Left ventricle myocardium inferior (tissue), 1 donor: ENCODE measurements at regions not wholly inside any gene's neighbourhood (a gene's known extent, or its start where the extent isn't known, plus 50 kb on each side); places are given as distances from the start of the nearest gene placed in this dataset.
"Not testable (repeated sequence)": the region's sequence is repeated elsewhere in the genome, so short reads cannot be mapped to it uniquely, and the experiment has no call there.

ENCODE experiments used
- DNase-seq: peaks from one replicate; pipeline ENCODE4 v3.0.0-alpha.2; 2020
- H3K27ac ChIP-seq: fragments of 200-600 bp; replicated peaks from 2 replicates; pipeline ENCODE4 v1.8.0; 2021
- H3K27me3 ChIP-seq: fragments of 200-600 bp; 2 replicates; pipeline ENCODE4 v1.8.0; 2021; ENCODE audit warnings: low read depth
- H3K36me3 ChIP-seq: fragments of 200-600 bp; 2 replicates; pipeline ENCODE4 v1.8.0; 2021
- H3K4me1 ChIP-seq: fragments of 200-600 bp; 2 replicates; pipeline ENCODE4 v1.8.0; 2021
- H3K4me3 ChIP-seq: fragments of 200-600 bp; 2 replicates; pipeline ENCODE4 v1.8.0; 2021; ENCODE audit warnings: mild to moderate bottlenecking, moderate library complexity
- H3K9me3 ChIP-seq: fragments of 200-600 bp; replicated peaks from 2 replicates; pipeline ENCODE4 v1.8.0; 2021
- intact Hi-C: fragments of 100-400 bp; cut with micrococcal nuclease; formaldehyde crosslinking; loops from one replicate; pipeline ENCODE4 v1.11.0; 2022
- TF ChIP-seq, protein P1 (sequence below): fragments of 200-600 bp; IDR thresholded peaks from 2 replicates; pipeline ENCODE4 v1.8.0; 2021; ENCODE audit warnings: antibody characterized with exemption, mild to moderate bottlenecking, borderline replicate concordance
- donor health status: DM: no; HTN: yes; CAD: no; lungs with severe emphysema.

DNA sequence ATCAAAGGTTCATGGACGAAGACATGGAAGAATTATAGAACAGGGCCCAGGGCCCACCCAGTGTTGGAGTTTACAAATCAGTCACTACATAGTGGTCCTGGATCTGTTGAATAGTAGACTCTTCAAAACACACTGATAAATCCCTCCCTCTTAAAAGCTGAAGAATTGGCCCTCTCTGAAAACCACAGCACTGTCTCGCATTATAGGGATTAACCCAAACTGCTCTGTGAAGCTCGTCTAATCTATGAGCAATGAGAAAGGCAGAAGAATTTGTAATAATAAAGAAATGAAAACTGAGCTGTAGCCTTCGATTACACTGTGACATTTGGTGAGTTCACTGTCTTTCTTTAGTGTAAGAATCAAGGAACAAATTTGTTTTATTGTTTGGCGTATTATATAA, 92.5 kb upstream of the ZFP42 start:
- H3K4me1 ChIP-seq: no peaks in the 10 kb centered on the region
- TF ChIP-seq, protein P1, sequence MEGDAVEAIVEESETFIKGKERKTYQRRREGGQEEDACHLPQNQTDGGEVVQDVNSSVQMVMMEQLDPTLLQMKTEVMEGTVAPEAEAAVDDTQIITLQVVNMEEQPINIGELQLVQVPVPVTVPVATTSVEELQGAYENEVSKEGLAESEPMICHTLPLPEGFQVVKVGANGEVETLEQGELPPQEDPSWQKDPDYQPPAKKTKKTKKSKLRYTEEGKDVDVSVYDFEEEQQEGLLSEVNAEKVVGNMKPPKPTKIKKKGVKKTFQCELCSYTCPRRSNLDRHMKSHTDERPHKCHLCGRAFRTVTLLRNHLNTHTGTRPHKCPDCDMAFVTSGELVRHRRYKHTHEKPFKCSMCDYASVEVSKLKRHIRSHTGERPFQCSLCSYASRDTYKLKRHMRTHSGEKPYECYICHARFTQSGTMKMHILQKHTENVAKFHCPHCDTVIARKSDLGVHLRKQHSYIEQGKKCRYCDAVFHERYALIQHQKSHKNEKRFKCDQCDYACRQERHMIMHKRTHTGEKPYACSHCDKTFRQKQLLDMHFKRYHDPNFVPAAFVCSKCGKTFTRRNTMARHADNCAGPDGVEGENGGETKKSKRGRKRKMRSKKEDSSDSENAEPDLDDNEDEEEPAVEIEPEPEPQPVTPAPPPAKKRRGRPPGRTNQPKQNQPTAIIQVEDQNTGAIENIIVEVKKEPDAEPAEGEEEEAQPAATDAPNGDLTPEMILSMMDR: no peak
- no peaks in the 10 kb centered on the region for H3K27me3 ChIP-seq
- no peak overlapping the region for H3K27ac ChIP-seq
- H3K36me3 ChIP-seq: no peaks in the 10 kb centered on the region
- no peak overlapping the region for H3K4me3 ChIP-seq
- intact Hi-C loops: no loop called here
- no peak for DNase-seq
- peaks cover 18% of the 10 kb centered on the region for H3K9me3 ChIP-seq

DNA sequence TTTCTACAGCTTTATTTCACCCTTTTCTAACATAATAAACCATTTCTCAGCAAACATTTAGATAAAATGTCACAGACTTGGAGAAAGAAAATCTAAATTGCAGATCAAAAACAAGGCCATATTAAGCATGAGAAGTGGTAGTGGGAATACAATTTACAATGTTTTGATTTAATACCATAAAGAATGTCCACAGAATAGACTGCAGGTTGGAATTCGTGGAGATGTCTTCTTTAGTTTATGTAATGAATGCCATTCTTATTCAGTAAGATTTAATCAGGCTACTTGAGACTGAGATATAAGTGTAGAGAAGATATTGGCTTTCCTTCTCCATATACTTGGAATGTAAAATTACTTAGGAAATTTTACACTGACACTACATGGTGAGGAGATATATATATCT, 91.9 kb upstream of the ZFP42 start:
- peaks cover 18% of the 10 kb centered on the region for H3K9me3 ChIP-seq
- intact Hi-C loops: no loop called here
- H3K27ac ChIP-seq: no peak overlapping the region
- no peak overlapping the region for H3K4me3 ChIP-seq
- no peaks in the 10 kb centered on the region for H3K4me1 ChIP-seq
- no peaks in the 10 kb centered on the region for H3K36me3 ChIP-seq
- no peaks in the 10 kb centered on the region for H3K27me3 ChIP-seq
- DNase-seq: no peak
- TF ChIP-seq, protein P1: no peak

DNA sequence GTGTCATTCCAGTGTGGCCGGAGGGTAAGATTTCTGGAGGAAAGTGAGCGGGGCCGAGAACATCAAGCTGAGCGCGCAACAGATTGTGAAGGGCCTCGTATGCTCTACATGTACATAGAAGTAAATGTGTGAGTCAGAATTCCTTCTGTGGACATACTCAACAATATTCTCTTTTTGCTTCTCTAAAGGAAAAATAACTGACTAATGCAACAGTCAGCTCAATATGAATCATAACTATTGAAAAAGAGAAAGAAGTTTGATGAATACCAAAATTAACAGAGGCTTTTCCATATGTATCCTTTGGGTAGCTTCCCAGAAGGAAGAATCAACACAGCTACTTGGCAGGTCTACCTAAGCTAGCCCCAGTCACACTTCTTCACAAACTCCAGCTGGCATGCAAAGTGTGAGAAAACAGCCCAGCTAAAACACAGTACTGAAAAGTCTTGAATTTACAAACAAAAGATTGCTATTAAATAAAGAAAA, 87.5 kb upstream of the ZFP42 start:
- no peak for DNase-seq
- Histone ChIP-seq H3K27ac (no peak overlapping the region), H3K36me3 (no peaks in the 10 kb centered on the region), H3K4me3 (no peak overlapping the region), H3K4me1 (no peaks in the 10 kb centered on the region), H3K27me3 (no peaks in the 10 kb centered on the region), H3K9me3 (no peaks in the 10 kb centered on the region)
- TF ChIP-seq, protein P1: no peak
- intact Hi-C loops: no loop called here

- Histone ChIP-seq H3K9me3 (no peaks in the 10 kb centered on the region), H3K4me1 (no peaks in the 10 kb centered on the region), H3K27me3 (no peaks in the 10 kb centered on the region), H3K36me3 (no peaks in the 10 kb centered on the region), H3K4me3 (no peak overlapping the region), H3K27ac (no peak overlapping the region)
- TF ChIP-seq, protein P1: no peak
- intact Hi-C loops: no loop called here
- no peak for DNase-seq
These were observed 86.8 kb upstream of the ZFP42 start for GRCh38 chr4:187908731-187909130.

- TF ChIP-seq, protein P1: no peak
- DNase-seq: no peak
- Histone ChIP-seq H3K4me3 (no peak overlapping the region), H3K27me3 (no peaks in the 10 kb centered on the region), H3K27ac (no peak overlapping the region), H3K9me3 (no peaks in the 10 kb centered on the region), H3K4me1 (no peaks in the 10 kb centered on the region), H3K36me3 (no peaks in the 10 kb centered on the region)
- intact Hi-C loops: no loop called here
These were observed 84.8 kb upstream of the ZFP42 start for GRCh38 chr4:187910741-187911140.

- H3K4me3 ChIP-seq, intact Hi-C loops, H3K36me3 ChIP-seq, H3K4me1 ChIP-seq, H3K27me3 ChIP-seq, H3K9me3 ChIP-seq, DNase-seq, H3K27ac ChIP-seq: not testable (repeated sequence)
These were observed 80.2 kb upstream of the ZFP42 start for GRCh38 chr4:187915406-187915805.
